Fibroblast of skin of right biceps (primary cell): ENCODE measurements at regions not wholly inside any gene's neighbourhood (a gene's known extent, or its start where the extent isn't known, plus 50 kb on each side); places are given as distances from the start of the nearest gene placed in this dataset.
"Not testable (repeated sequence)": the region's sequence is repeated elsewhere in the genome, so short reads cannot be mapped to it uniquely, and the experiment has no call there.

Experiments used
- DNase-seq: peaks from one replicate; pipeline ENCODE4 v3.0.0-alpha.2; 2013

GRCh38 chr2:183541766-183542165 lies 417.5 kb downstream of the NUP35 start:
- no peak for DNase-seq

- no peak for DNase-seq
These were observed 418.4 kb downstream of the NUP35 start for GRCh38 chr2:183542606-183543005.

GRCh38 chr2:183543222-183543621 lies 419.0 kb downstream of the NUP35 start:
- DNase-seq = no peak

GRCh38 chr2:183543731-183544130 lies 419.5 kb downstream of the NUP35 start:
- no peak for DNase-seq

GRCh38 chr2:183546560-183547350 lies 422.5 kb downstream of the NUP35 start:
- not testable (repeated sequence) for DNase-seq

- no peak for DNase-seq
These were observed 428.5 kb downstream of the NUP35 start for GRCh38 chr2:183552716-183553115.

GRCh38 chr2:183564726-183565125 lies 440.5 kb downstream of the NUP35 start:
- DNase-seq = peak; percentile 6

GRCh38 chr2:183575481-183575880 lies 451.2 kb downstream of the NUP35 start:
- DNase-seq = no peak

GRCh38 chr2:183579686-183580085 lies 455.4 kb downstream of the NUP35 start:
- no peak for DNase-seq

- DNase-seq = no peak
These were observed 468.0 kb downstream of the NUP35 start for GRCh38 chr2:183592271-183592670.

- DNase-seq = no peak
These were observed 469.9 kb downstream of the NUP35 start for GRCh38 chr2:183594150-183594549.

- DNase-seq = no peak
These were observed 473.6 kb downstream of the NUP35 start for GRCh38 chr2:183597841-183598240.

- DNase-seq = no peak
These were observed 479.8 kb downstream of the NUP35 start for GRCh38 chr2:183604065-183604464.

GRCh38 chr2:183605440-183605839 lies 481.2 kb downstream of the NUP35 start:
- DNase-seq = no peak

- no peak for DNase-seq
These were observed 481.9 kb downstream of the NUP35 start for GRCh38 chr2:183606022-183606717.

GRCh38 chr2:183606718-183607085 lies 482.5 kb downstream of the NUP35 start:
- DNase-seq = no peak

- DNase-seq = no peak
These were observed 483.8 kb downstream of the NUP35 start for GRCh38 chr2:183607995-183608394.

- no peak for DNase-seq
These were observed 484.5 kb downstream of the NUP35 start for GRCh38 chr2:183608747-183609146.

GRCh38 chr2:183610724-183611123 lies 486.5 kb downstream of the NUP35 start:
- DNase-seq = no peak

GRCh38 chr2:183614799-183615435 lies 490.7 kb downstream of the NUP35 start:
- DNase-seq = peak; percentile 6

GRCh38 chr2:183623227-183623626 lies 499.0 kb downstream of the NUP35 start:
- DNase-seq = no peak

- no peak for DNase-seq
These were observed 506.7 kb downstream of the NUP35 start for GRCh38 chr2:183630964-183631363.

- DNase-seq = no peak
These were observed 531.9 kb downstream of the NUP35 start for GRCh38 chr2:183656121-183656520.

GRCh38 chr2:183665425-183665824 lies 541.2 kb downstream of the NUP35 start:
- no peak for DNase-seq
